ENCODE measurements at regions not wholly inside any gene's neighbourhood (a gene's known extent, or its start where the extent isn't known, plus 50 kb on each side); places are given as distances from the start of the nearest gene placed in this dataset.
A peak's percentile ranks its signal among the peaks of the same experiment; 100 is the strongest.
"Not testable (repeated sequence)": the region's sequence is repeated elsewhere in the genome, so short reads cannot be mapped to it uniquely, and the experiment has no call there.

DNA sequence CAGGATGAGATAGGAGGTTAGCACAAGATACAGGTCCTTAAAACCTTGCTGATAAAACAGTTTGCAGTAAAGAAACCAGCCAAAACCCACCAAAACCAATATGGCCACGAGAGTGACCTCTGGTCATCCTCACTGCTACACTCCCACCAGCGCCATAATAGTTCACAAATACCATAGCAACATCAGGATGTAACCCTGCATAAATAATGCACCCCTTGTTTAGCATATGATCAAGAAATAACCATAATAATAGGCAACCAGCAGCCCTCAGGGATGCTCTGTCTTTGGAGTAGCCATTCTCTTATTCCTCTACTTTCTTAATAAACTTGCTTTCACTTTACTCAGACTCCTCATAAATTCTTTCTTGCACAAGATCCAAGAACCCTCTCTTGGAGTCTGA is 86.9 kb upstream of the PRSS3 start:
- Histone ChIP-seq H3K4me1 (ENCODE audit: insufficient read depth, insufficient read length) (no peaks in the 10 kb centered on the region), H3K9ac (ENCODE audit: insufficient read length, low read depth) (no peak overlapping the region), H3K36me3 (ENCODE audit: insufficient read depth, insufficient read length, low read length) (no peaks in the 10 kb centered on the region), H3K27me3 (ENCODE audit: insufficient read depth, insufficient read length) (no peaks in the 10 kb centered on the region), H3K4me3 (ENCODE audit: insufficient read length, low read depth) (no peak overlapping the region), H3K9me3 (ENCODE audit: insufficient read depth, low read length) (peaks cover 20% of the 10 kb centered on the region)
- DNase-seq (ENCODE audit: low read depth, low spot score) = no peak
- no peak for TF ChIP-seq ZNF274 (IDR thresholded peaks at IDR 0.05; ENCODE audit: low read depth, low read length)
- no peak for TF ChIP-seq SUZ12 (IDR thresholded peaks at IDR 0.05; ENCODE audit: extremely low read depth, insufficient read depth, insufficient read length)
- no peak for TF ChIP-seq YY1 (IDR thresholded peaks at IDR 0.05; ENCODE audit: insufficient read depth, insufficient read length)

DNA sequence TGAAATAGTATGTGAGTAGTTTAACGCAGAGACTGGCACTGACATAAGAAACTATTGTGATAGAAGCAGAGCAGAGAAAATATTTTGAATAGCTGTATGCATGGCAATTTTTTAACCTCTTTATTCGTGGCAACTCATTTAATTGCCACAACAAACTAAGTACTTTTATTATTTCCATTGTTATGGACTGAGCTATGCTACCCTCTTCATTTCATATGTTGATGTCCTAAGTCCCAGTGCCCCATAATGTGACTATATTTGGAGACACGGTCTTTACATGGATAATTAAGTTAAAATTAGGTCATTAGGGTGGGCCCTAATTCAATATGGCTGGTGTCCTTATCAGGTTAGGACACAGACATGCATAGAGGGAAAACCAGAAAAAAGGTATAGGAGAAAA is 86.1 kb upstream of the PRSS3 start:
- Histone ChIP-seq H3K36me3 (ENCODE audit: insufficient read depth, insufficient read length, low read length) (no peaks in the 10 kb centered on the region), H3K9me3 (ENCODE audit: insufficient read depth, low read length) (peaks cover 20% of the 10 kb centered on the region), H3K4me1 (ENCODE audit: insufficient read depth, insufficient read length) (no peaks in the 10 kb centered on the region), H3K9ac (ENCODE audit: insufficient read length, low read depth) (no peak overlapping the region), H3K27me3 (ENCODE audit: insufficient read depth, insufficient read length) (no peaks in the 10 kb centered on the region), H3K4me3 (ENCODE audit: insufficient read length, low read depth) (no peak overlapping the region)
- TF ChIP-seq SUZ12 (IDR thresholded peaks at IDR 0.05; ENCODE audit: extremely low read depth, insufficient read depth, insufficient read length) = no peak
- TF ChIP-seq ZNF274 (IDR thresholded peaks at IDR 0.05; ENCODE audit: low read depth, low read length) = no peak
- no peak for TF ChIP-seq YY1 (IDR thresholded peaks at IDR 0.05; ENCODE audit: insufficient read depth, insufficient read length)
- no peak for DNase-seq (ENCODE audit: low read depth, low spot score)

DNA sequence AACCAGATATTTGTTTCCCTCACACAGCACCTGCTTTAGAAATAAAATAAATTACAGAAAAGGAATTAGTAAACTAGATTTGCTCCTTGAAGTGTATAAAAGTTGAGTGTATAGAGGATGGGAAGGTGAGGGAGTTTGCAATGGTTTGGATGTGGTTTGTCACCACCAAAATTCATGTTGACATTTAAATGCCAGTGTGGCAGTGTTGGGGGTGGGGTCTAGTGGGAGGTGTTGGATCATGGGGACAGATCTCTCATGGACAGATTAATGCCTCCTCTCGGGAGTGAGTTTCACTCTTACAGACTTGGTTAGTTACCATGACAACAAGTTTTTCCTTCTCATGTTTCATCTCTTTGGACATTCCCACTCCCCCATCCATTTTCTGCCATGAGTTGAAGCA is 83.9 kb upstream of the PRSS3 start:
- not testable (repeated sequence) for H3K4me1 ChIP-seq (ENCODE audit: insufficient read depth, insufficient read length); DNase-seq (ENCODE audit: low read depth, low spot score); H3K36me3 ChIP-seq (ENCODE audit: insufficient read depth, insufficient read length, low read length); H3K4me3 ChIP-seq (ENCODE audit: insufficient read length, low read depth); H3K9ac ChIP-seq (ENCODE audit: insufficient read length, low read depth); H3K27me3 ChIP-seq (ENCODE audit: insufficient read depth, insufficient read length)
- peaks cover 16% of the 10 kb centered on the region for H3K9me3 ChIP-seq (ENCODE audit: insufficient read depth, low read length)

DNA sequence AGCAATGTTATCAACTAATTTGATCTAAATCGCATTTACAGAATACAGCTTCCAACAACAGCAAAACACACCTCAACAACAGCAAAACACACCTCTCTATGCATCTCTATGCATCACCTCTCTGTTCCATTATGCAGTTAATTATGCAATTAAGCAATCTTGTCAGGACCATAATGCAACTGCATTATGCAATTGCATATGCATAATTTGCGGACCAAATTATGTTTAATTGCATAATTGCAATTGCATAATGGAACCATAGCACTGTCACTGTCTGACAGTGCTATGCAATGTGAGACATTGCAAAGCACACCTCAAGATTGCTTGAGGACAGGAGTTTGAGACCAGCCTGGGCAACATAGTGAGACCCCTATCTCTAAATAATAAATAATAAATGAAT is 80.4 kb upstream of the PRSS3 start:
- Histone ChIP-seq H3K4me1 (ENCODE audit: insufficient read depth, insufficient read length) (no peaks in the 10 kb centered on the region), H3K36me3 (ENCODE audit: insufficient read depth, insufficient read length, low read length) (no peaks in the 10 kb centered on the region), H3K9me3 (ENCODE audit: insufficient read depth, low read length) (no peaks in the 10 kb centered on the region), H3K4me3 (ENCODE audit: insufficient read length, low read depth) (no peak overlapping the region), H3K27me3 (ENCODE audit: insufficient read depth, insufficient read length) (no peaks in the 10 kb centered on the region), H3K9ac (ENCODE audit: insufficient read length, low read depth) (no peak overlapping the region)
- no peak for DNase-seq (ENCODE audit: low read depth, low spot score)
- TF ChIP-seq YY1 (IDR thresholded peaks at IDR 0.05; ENCODE audit: insufficient read depth, insufficient read length) (no peak), SUZ12 (IDR thresholded peaks at IDR 0.05; ENCODE audit: extremely low read depth, insufficient read depth, insufficient read length) (no peak), ZNF274 (IDR thresholded peaks at IDR 0.05; ENCODE audit: low read depth, low read length) (no peak)

DNA sequence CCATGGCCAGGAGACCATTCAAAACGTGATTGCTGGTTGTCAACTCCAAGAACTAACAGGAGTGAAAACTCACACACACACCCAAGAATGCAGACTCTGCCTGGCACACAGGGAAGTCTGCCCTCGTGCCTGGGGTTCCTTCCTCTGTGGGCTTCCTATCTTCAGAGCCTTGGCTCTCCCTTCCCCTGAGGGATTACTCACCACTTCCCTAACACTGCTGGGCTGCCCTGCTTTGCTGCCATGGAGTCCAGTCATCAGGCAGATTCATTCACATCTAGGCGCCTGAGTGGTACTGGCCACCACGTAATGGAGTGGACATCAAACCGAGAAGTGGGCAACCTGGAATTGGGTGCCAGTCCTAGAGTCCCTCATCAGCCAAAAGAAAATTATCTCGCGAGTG is 76.4 kb upstream of the PRSS3 start:
- no peaks in the 10 kb centered on the region for H3K4me1 ChIP-seq (ENCODE audit: insufficient read depth, insufficient read length)
- no peaks in the 10 kb centered on the region for H3K36me3 ChIP-seq (ENCODE audit: insufficient read depth, insufficient read length, low read length)
- H3K9ac ChIP-seq (ENCODE audit: insufficient read length, low read depth) = no peak overlapping the region
- TF ChIP-seq ZNF274 (IDR thresholded peaks at IDR 0.05; ENCODE audit: low read depth, low read length) = no peak
- TF ChIP-seq SUZ12 (IDR thresholded peaks at IDR 0.05; ENCODE audit: extremely low read depth, insufficient read depth, insufficient read length) = no peak
- no peak for TF ChIP-seq YY1 (IDR thresholded peaks at IDR 0.05; ENCODE audit: insufficient read depth, insufficient read length)
- no peak for DNase-seq (ENCODE audit: low read depth, low spot score)
- peaks cover 2% of the 10 kb centered on the region for H3K27me3 ChIP-seq (ENCODE audit: insufficient read depth, insufficient read length)
- H3K4me3 ChIP-seq (ENCODE audit: insufficient read length, low read depth) = no peak overlapping the region
- no peaks in the 10 kb centered on the region for H3K9me3 ChIP-seq (ENCODE audit: insufficient read depth, low read length)

DNA sequence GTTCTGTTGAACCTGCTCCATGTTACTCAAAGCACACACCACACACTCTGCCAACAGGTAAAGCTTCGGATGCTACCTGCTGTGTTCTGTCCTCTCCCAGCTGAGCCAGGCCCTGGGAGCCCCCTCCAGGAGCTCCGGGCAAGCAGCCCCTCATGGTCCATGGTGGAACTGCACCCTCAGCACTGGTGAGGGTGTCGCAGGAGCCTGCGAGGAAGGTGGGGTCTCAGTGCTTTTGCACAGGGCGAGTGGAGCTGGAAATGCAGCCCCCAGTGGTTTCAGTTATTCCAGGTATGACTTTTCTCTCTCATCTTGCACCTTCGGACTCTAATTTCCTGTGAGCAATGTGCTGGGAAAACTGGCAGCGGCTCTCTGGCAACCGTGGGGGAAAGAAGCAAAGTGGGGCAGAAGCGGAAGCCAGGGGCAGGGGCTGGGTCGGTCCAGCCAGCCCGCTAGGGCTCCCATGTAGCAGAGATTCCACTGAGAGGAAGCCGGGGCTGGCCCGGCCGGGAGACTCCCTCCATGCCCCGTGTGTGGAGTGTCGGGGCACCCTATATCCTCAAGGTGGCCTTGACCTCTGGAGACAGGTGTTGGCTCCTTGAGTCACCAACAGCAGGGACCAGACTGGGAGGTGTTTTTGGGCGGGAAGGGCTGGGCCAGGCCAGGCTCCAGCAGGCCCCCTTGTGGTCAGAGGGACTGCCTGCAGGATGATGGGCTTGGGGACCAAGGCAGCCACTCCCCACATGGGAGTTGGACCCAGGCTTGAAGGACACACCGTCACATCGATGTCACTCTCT is 75.6 kb upstream of the PRSS3 start:
- DNase-seq (ENCODE audit: low read depth, low spot score) = peak; percentile 15
- Histone ChIP-seq H3K9me3 (ENCODE audit: insufficient read depth, low read length) (peaks cover 5% of the 10 kb centered on the region; the same call in 1 of the 2 replicates), H3K27me3 (ENCODE audit: insufficient read depth, insufficient read length) (peaks cover 2% of the 10 kb centered on the region), H3K36me3 (ENCODE audit: insufficient read depth, insufficient read length, low read length) (no peaks in the 10 kb centered on the region), H3K4me1 (ENCODE audit: insufficient read depth, insufficient read length) (no peaks in the 10 kb centered on the region), H3K4me3 (ENCODE audit: insufficient read length, low read depth) (no peak overlapping the region), H3K9ac (ENCODE audit: insufficient read length, low read depth) (no peak overlapping the region)
- no peak for TF ChIP-seq SUZ12 (IDR thresholded peaks at IDR 0.05; ENCODE audit: extremely low read depth, insufficient read depth, insufficient read length)
- no peak for TF ChIP-seq ZNF274 (IDR thresholded peaks at IDR 0.05; ENCODE audit: low read depth, low read length)
- no peak for TF ChIP-seq YY1 (IDR thresholded peaks at IDR 0.05; ENCODE audit: insufficient read depth, insufficient read length)

DNA sequence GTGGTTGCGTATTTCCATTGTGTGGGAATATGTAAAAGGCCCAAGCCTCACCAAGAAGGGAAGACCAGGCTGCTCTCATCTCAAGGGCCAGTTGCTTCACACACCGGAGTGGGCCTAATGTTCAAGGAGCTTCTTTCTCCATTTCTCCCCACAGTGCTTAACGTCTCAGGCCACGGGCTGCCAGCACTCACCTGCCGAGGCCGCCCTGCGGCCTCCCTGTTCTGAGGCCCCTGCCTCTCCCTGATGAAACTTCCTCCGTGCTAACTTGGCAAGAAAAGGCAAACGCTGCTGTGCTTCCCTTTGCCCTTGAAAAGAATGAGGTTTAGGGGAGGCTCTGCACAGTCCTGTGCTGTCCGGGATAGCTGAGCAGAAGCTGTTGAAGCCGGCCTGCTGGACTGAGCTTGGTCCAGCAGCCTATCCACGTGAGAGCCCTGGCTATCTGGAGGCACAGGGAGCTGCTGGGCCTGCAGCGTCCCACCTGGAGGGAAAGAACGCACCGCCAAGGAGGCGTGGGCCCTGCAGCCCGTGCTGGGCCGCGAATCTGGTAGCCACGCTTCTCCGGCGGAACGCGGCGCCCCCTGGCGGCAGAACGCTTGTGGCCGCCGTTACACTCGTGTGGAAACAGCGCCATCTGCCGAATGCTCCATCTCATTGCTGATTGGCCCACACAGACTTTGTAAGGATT is 73.5 kb upstream of the PRSS3 start:
- TF ChIP-seq SUZ12 (IDR thresholded peaks at IDR 0.05; ENCODE audit: extremely low read depth, insufficient read depth, insufficient read length) (no peak), YY1 (IDR thresholded peaks at IDR 0.05; ENCODE audit: insufficient read depth, insufficient read length) (no peak), ZNF274 (IDR thresholded peaks at IDR 0.05; ENCODE audit: low read depth, low read length) (no peak)
- Histone ChIP-seq H3K9me3 (ENCODE audit: insufficient read depth, low read length) (peaks cover 7% of the 10 kb centered on the region; the same call in 1 of the 2 replicates), H3K4me3 (ENCODE audit: insufficient read length, low read depth) (no peak overlapping the region), H3K9ac (ENCODE audit: insufficient read length, low read depth) (no peak overlapping the region), H3K27me3 (ENCODE audit: insufficient read depth, insufficient read length) (peaks cover 2% of the 10 kb centered on the region), H3K4me1 (ENCODE audit: insufficient read depth, insufficient read length) (no peaks in the 10 kb centered on the region), H3K36me3 (ENCODE audit: insufficient read depth, insufficient read length, low read length) (no peaks in the 10 kb centered on the region)
- DNase-seq (ENCODE audit: low read depth, low spot score) = peak; percentile 86

Data from NT2/D1 (cell line).